SK-N-SH (cell line): ENCODE measurements at regions not wholly inside any gene's neighbourhood (a gene's known extent, or its start where the extent isn't known, plus 50 kb on each side); places are given as distances from the start of the nearest gene placed in this dataset.

Source experiments
- CTCF ChIA-PET: fragments of 300-600, 350-600 bp; formaldehyde crosslinking; extraction: SDS; loops from one replicate; lab custom pipeline; 2021; lab: Yijun Ruan, JAX
- POLR2A ChIA-PET: fragments of 350-600 bp; sonication (Branson Sonifier 250); formaldehyde crosslinking; extraction: SDS; loops from one replicate; lab custom pipeline; 2020; ENCODE audit warnings: antibody characterized with exemption, inconsistent platforms; lab: Yijun Ruan, JAX
- DNase-seq: peaks from one replicate; pipeline ENCODE4 v3.0.0; 2012
- H2AFZ ChIP-seq: fragments of 200-600 bp; sonication (generic); 2 replicates; pipeline ENCODE4 v1.8.1; 2016; ENCODE audit warnings: antibody characterized with exemption, mild to moderate bottlenecking, low read depth
- H3F3A ChIP-seq: fragments of 200-600 bp; sonication (generic); replicated peaks from 2 replicates; pipeline ENCODE3; 2016; ENCODE audit warnings: antibody characterized with exemption, mild to moderate bottlenecking; ENCODE audit not compliant: insufficient read depth
- H3K27ac ChIP-seq, 2 experiments: fragments of 200-500 bp in 1 of 2; fragments of 200-600 bp in 1 of 2; sonication (Bioruptor generic) in 1 of 2; sonication (generic), shearing (Covaris generic) in 1 of 2; 2 replicates each; pipeline versions ENCODE4 v1.5.1 to v1.6.1; 2014 to 2016; ENCODE audit warnings: low read depth in 2 of 2, inconsistent platforms in 1 of 2, low read length in 1 of 2, mild to moderate bottlenecking in 1 of 2, mixed read lengths in 1 of 2
- H3K27me3 ChIP-seq: fragments of 200-600 bp; sonication (generic), shearing (Covaris generic); 2 replicates; pipeline ENCODE4 v1.6.1; 2016; ENCODE audit warnings: mixed run types; ENCODE audit not compliant: insufficient read depth
- H3K36me3 ChIP-seq, 2 experiments: fragments of 200-500 bp in 1 of 2; fragments of 200-600 bp in 1 of 2; sonication (Bioruptor generic) in 1 of 2; sonication (generic) in 1 of 2; replicated peaks in 1 of 2; 2 replicates each; pipeline versions ENCODE3 to v1.5.1; 2014 to 2016; ENCODE audit warnings: low read length in 1 of 2, mild to moderate bottlenecking in 1 of 2; ENCODE audit not compliant: insufficient read depth in 2 of 2, control insufficient read depth in 1 of 2
- H3K4me1 ChIP-seq, 2 experiments: fragments of 200-500 bp in 1 of 2; fragments of 200-600 bp in 1 of 2; sonication (Bioruptor generic) in 1 of 2; sonication (generic), shearing (Covaris generic) in 1 of 2; 2 replicates each; pipeline versions ENCODE4 v1.5.1 to v1.6.1; 2014 to 2016; ENCODE audit warnings: low read depth in 1 of 2, low read length in 1 of 2, mixed run types in 1 of 2; ENCODE audit not compliant: insufficient read depth in 2 of 2, control insufficient read depth in 1 of 2
- H3K4me2 ChIP-seq: fragments of 200-600 bp; sonication (generic), shearing (Covaris generic); 2 replicates; pipeline ENCODE4 v1.6.1; 2017; ENCODE audit warnings: mixed run types
- H3K4me3 ChIP-seq, 2 experiments: fragments of 200-500 bp in 1 of 2; fragments of 200-600 bp in 1 of 2; sonication (Bioruptor generic) in 1 of 2; sonication (generic), shearing (Covaris generic) in 1 of 2; 2 replicates each; pipeline versions ENCODE4 v1.5.1 to v1.8.1; 2014 to 2016; ENCODE audit warnings: low read depth in 2 of 2, inconsistent platforms in 1 of 2, low read length in 1 of 2, mild to moderate bottlenecking in 1 of 2, mixed read lengths in 1 of 2, moderate library complexity in 1 of 2
- H3K79me2 ChIP-seq: fragments of 200-600 bp; sonication (generic); 2 replicates; pipeline ENCODE4 v1.8.1; 2017; ENCODE audit warnings: mild to moderate bottlenecking; ENCODE audit not compliant: insufficient read depth
- H3K9ac ChIP-seq: fragments of 200-600 bp; sonication (generic); 2 replicates; pipeline ENCODE4 v1.6.1; 2017; ENCODE audit warnings: mixed run types
- H3K9me2 ChIP-seq: fragments of 200-600 bp; sonication (generic); 2 replicates; pipeline ENCODE4 v1.6.1; 2017; ENCODE audit warnings: mixed run types
- H3K9me3 ChIP-seq: fragments of 200-600 bp; sonication (generic); 2 replicates; pipeline ENCODE4 v1.6.1; 2017; ENCODE audit warnings: mixed run types, mild to moderate bottlenecking, moderate library complexity
- H4K20me1 ChIP-seq: fragments of 200-600 bp; sonication (generic); 2 replicates; pipeline ENCODE4 v1.6.1; 2017; ENCODE audit warnings: mild to moderate bottlenecking, mixed run types; ENCODE audit not compliant: insufficient read depth
- CHD2 ChIP-seq: fragments of 150-350 bp; IDR thresholded peaks from 2 replicates; pipeline ENCODE4 v1.6.1; 2018; ENCODE audit warnings: low read length; ENCODE audit not compliant: partially characterized antibody
- CTCF ChIP-seq: fragments of 200-600 bp; sonication (generic); IDR thresholded peaks from 2 replicates; pipeline ENCODE4 v1.6.1; 2017; ENCODE audit warnings: antibody characterized with exemption, mild to moderate bottlenecking, moderate library complexity
- EP300 ChIP-seq, 2 experiments: IDR thresholded peaks; 2 replicates each; pipeline versions ENCODE4 v1.4.0 to v1.6.1; 2012; ENCODE audit warnings: borderline replicate concordance in 1 of 2, low read depth in 1 of 2, low read length in 1 of 2
- FOXJ3 ChIP-seq: sonication (generic); formaldehyde crosslinking; IDR thresholded peaks from 2 replicates; pipeline ENCODE4 v1.5.1; 2020; ENCODE audit warnings: mild to moderate bottlenecking, missing genetic modification reagents
- MAX ChIP-seq: IDR thresholded peaks from 2 replicates; pipeline ENCODE4 v1.4.0; 2012; ENCODE audit warnings: low read depth
- MXI1 ChIP-seq: IDR thresholded peaks from 2 replicates; pipeline ENCODE4 v1.6.1; 2012; ENCODE audit warnings: mild to moderate bottlenecking, low read depth, low read length, improper control_type of control experiment
- REST ChIP-seq: IDR thresholded peaks from 2 replicates; pipeline ENCODE4 v1.6.1; 2012; ENCODE audit warnings: mild to moderate bottlenecking, low read depth, low read length, moderate library complexity
- ZBTB33 ChIP-seq: IDR thresholded peaks from 2 replicates; pipeline ENCODE4 v1.4.0; 2012; ENCODE audit warnings: low read depth, borderline replicate concordance
- WGBS: methylation state at CpG from one replicate; pipeline ENCODE4 v1.1.6; 2017; ENCODE audit warnings: low lambda C conversion rate; 5-methylcytosine and 5-hydroxymethylcytosine counted together

- Histone ChIP-seq H4K20me1 (no peaks in the 10 kb centered on the region), H3K9ac (no peak overlapping the region), H3K79me2 (no peaks in the 10 kb centered on the region), H3K9me3 (0 out of 2 replicates have a peak, but pooled peaks cover 4% of the 10 kb centered on the region), H3K9me2 (no peaks in the 10 kb centered on the region), H3K36me3 (no peaks in the 10 kb centered on the region), H3K4me3 (no peak overlapping the region), H3K4me2 (no peak overlapping the region), H3K27me3 (no peaks in the 10 kb centered on the region), H3F3A (no peaks in the 10 kb centered on the region), H2AFZ (no peak overlapping the region), H3K4me1 (no peaks in the 10 kb centered on the region), H3K27ac (no peak overlapping the region)
- ChIA-PET POLR2A (no interaction called here), CTCF (no interaction called here)
- no peak for DNase-seq
- no peak for TF ChIP-seq ZBTB33
- no peak for TF ChIP-seq FOXJ3 (CRISPR knock-in tag)
- no peak for TF ChIP-seq MAX
- no peak for TF ChIP-seq CHD2
Observed at GRCh38 chr14:83697099-83697498, 1832.8 kb upstream of the FLRT2 start.

GRCh38 chr14:83702619-83703018 lies 1827.3 kb upstream of the FLRT2 start:
- no peak for DNase-seq
- no peak overlapping the region for H3K9ac ChIP-seq
- H3K9me3 ChIP-seq = 0 out of 2 replicates have a peak, but pooled peaks cover 4% of the 10 kb centered on the region
- WGBS = 3% methylated on average over 1 of the region's 1 CpG
- H3K27ac ChIP-seq = no peak overlapping the region
- H4K20me1 ChIP-seq = no peaks in the 10 kb centered on the region
- no peaks in the 10 kb centered on the region for H3F3A ChIP-seq
- no peaks in the 10 kb centered on the region for H3K79me2 ChIP-seq
- no peak overlapping the region for H3K4me2 ChIP-seq
- H3K4me1 ChIP-seq = no peaks in the 10 kb centered on the region; a peak in 1 of 4 replicates
- ChIA-PET POLR2A (no interaction called here), CTCF (no interaction called here)
- no peaks in the 10 kb centered on the region for H3K36me3 ChIP-seq
- no peaks in the 10 kb centered on the region for H3K9me2 ChIP-seq
- TF ChIP-seq REST (no peak), CTCF (no peak), EP300 (IDR thresholded peaks at IDR 0.05; ENCODE audit: borderline replicate concordance in 1 of 2, low read depth in 1 of 2, low read length in 1 of 2) (no peak), MXI1 (no peak)
- no peak overlapping the region for H2AFZ ChIP-seq
- no peaks in the 10 kb centered on the region for H3K27me3 ChIP-seq
- no peak overlapping the region for H3K4me3 ChIP-seq
